GM18867 (cell line): ENCODE measurements at regions not wholly inside any gene's neighbourhood (a gene's known extent, or its start where the extent isn't known, plus 50 kb on each side); places are given as distances from the start of the nearest gene placed in this dataset.

Experiments used
- ATAC-seq: cut with Tn5 transposase; IDR thresholded peaks from one replicate; pipeline ENCODE4 v1.9.1; 2021; ENCODE audit warnings: mild to moderate bottlenecking, moderate library complexity; ENCODE audit not compliant: unreplicated experiment

- ATAC-seq = no peak
Measured at GRCh38 chr7:118671149-118671548, 446.6 kb downstream of the ANKRD7 start.

DNA sequence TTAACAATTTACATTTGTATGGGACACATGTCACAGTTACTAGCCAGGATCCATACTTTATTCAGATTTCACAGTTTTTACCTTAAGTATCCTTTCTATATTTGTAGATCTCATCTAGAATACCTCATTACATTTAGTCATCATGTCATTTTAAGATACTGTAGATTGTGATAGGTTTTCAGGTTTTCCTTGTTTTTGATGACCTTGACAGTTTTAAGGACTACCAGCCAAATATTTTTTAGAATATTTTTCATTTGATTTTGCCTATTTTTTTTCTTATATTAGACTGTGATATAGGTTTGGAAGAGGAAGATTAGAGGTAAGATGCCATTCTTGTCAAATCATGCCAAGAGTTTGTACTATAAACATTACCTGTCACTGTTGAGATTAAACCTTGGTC lies 460.3 kb downstream of the ANKRD7 start:
- no peak for ATAC-seq

- ATAC-seq = no peak
Measured at GRCh38 chr7:118689403-118689802, 464.9 kb downstream of the ANKRD7 start.

GRCh38 chr7:118696879-118697278 lies 472.4 kb downstream of the ANKRD7 start:
- ATAC-seq = peak; percentile 71

DNA sequence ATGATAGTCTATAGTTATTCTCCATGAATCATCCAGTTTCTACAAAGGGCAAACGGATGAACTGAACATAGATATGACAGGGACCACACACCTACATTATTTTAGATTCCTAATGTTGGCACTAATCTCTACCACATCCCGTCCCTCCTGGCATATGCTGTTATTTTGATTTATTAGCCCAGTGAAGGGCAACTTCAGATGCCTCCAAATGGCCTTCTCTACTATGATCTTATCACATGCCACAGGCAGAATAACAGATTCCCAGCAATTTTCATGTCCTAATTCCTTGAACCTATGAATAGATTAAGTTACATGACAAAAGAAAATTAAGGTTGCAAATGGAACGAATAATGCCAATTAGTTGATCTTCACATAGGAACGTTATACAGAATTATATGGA lies 474.7 kb downstream of the ANKRD7 start:
- no peak for ATAC-seq

DNA sequence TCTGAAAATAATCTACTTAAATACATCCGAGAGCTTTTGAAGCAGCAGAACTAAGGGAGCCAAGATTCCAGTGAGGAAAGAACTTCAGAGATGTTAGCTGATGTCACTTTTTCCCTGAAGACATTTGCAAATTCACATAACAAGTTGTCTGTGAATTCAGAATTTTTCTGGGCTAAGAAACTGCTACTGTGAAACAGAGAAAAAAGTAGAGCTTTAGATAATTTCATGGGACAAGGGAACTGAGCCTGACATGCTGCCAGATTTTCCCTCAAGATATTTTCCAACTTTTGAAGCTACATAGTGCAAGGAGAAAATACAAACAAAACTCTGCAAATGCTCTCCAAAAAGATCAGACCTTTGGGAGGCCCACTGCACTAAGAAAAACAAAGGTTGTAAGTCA lies 484.2 kb downstream of the ANKRD7 start:
- ATAC-seq = no peak

DNA sequence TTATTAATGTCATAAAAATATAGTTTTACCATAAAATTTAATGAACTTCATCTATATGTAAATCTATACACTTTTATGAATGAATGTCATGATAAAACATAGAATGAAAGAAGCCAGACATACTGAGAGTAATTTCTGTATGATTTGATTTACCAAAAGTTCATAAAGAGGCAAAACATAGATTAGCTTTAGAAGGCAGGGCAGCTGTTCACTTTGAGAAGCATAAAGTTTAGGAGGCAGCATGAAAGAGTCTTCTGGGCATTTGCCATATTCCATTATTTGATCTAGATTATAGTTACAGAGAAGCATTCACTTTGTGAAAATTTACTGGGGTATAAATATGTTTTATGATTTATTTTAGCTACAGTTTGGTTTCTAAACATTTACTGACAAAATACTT lies 487.2 kb downstream of the ANKRD7 start:
- ATAC-seq = no peak

- ATAC-seq = no peak
Measured at GRCh38 chr7:118713039-118713438, 488.5 kb downstream of the ANKRD7 start.

DNA sequence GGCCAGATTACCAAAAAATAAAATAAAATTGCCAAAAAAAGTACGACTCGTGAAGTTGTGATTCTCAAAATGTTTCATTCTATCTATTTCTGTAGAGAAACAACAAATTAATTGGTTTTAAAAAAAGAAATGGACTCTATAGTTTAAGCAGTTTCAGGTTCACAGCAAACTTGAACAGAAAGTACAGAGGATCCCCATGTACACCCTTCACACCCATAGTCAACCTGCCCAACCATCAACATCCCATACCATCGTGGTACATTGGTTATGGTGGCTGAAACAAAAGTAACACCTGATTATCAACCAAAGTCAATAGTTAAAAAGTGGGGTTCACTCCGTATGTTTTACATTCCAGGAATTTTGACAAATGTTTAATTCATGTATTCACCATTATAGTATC lies 496.1 kb downstream of the ANKRD7 start:
- no peak for ATAC-seq

DNA sequence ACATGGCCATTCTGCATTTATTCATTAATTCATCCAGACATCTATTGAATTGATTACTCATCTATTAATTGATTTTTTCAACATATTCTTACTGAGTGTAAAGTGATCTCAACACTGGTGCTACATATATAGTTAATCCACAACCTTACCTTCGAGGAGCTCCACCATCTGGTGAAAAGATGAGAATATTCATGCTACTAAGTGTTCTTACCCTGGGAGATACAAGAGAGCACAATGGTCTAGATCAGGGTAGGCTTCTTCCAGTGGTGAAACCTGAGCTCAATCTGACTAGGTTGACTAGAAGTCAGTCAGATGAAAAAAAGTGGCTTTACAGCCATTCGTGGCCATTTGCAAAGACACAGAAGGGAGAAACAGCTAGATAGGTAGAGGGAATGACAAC lies 507.4 kb downstream of the ANKRD7 start:
- ATAC-seq = no peak

DNA sequence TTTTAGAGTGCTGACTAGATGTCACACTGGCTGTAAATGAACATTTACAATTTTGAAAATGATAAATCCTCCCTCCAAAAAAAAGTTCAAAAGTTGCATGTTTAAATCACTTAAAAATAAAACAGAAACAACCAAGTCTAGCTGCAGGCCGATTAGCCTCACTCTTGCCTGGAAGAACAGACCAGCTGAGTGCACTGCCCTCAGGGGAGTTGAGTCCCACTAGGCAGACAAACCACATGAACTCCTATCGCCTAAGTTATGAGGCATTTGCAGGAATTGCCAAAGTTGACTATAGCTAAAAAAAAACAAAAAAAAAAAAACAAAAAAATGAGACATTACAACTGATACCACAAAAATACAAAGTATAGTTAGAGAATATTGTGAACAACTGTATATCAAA lies 510.0 kb downstream of the ANKRD7 start:
- no peak for ATAC-seq

- ATAC-seq = no peak
Measured at GRCh38 chr7:118735441-118735840, 510.9 kb downstream of the ANKRD7 start.

DNA sequence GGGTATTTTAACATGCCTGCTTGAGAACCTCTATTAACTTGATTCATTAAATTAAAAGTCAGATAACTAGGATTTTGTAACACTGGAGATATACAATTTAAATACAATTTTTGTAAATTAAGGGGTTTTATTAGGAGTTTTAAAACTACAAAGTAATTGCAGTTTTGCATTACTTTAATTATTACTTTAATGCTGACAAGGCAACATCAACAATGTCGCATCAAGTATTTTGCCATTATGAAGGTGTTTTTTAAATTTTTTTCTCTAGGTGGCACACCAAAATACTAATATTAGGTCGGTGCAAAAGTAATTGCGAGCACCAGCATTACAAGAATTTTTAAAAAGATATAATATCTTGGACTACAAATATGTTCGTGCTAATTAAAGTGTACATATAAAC lies 513.4 kb downstream of the ANKRD7 start:
- ATAC-seq = no peak

GRCh38 chr7:118745927-118746326 lies 521.4 kb downstream of the ANKRD7 start:
- ATAC-seq = no peak

DNA sequence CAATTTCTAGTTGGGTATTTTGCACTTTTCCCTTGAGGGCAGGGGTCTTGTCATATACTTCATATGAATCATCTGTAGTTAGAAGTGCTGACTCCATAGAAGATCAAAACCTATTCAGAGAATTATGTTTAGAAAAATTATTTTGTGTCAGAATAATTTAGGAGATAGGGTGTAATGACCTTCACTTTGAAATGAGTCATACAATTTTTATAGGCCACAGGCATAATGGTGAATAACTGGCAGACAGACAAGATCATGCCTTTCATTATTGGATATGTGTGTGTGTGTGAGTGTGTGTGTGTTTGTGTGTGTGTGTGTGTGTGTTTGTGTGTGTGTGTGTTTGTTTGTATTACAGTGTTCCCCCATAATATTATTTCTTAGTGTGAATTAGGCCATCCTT lies 523.0 kb downstream of the ANKRD7 start:
- no peak for ATAC-seq

DNA sequence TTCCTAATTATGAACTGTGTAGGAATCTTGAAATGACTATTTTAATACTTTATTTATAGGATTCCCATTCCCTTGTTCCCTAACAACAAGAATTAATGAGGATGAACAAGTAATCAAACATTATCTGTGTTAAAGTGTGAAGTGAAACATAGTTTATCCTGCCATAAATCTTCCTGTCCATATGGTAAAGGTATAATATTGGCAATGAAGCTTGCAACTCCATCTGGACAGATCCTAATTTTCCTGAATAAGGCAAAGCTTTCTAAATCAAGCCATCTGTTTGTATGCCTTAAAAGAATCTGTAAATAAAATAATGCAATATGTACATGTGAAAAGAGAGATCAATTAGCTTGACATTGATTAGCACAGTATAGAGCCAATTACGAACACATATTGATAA lies 529.0 kb downstream of the ANKRD7 start:
- ATAC-seq = no peak

DNA sequence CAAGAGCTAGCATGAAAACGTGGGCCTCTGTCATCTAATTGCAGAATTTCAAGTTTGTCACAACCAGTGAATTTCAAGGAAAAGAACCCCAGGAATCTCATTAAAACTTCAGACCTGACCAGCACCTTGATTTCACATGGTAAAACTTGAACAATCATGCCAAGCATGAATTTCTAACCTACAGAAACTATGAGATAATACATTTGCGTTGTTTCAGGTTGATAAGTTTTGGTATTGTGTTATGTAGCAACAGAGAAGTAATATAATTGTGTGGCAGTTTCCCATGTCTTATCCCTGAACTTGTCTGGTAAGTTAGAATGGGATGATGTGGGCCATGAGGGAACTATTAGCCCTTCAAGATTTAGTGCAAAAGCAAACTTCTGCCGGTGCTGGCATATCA lies 530.1 kb downstream of the ANKRD7 start:
- ATAC-seq = no peak

- no peak for ATAC-seq
Measured at GRCh38 chr7:118755067-118755625, 530.6 kb downstream of the ANKRD7 start.

GRCh38 chr7:118757066-118757465 lies 532.6 kb downstream of the ANKRD7 start:
- no peak for ATAC-seq

DNA sequence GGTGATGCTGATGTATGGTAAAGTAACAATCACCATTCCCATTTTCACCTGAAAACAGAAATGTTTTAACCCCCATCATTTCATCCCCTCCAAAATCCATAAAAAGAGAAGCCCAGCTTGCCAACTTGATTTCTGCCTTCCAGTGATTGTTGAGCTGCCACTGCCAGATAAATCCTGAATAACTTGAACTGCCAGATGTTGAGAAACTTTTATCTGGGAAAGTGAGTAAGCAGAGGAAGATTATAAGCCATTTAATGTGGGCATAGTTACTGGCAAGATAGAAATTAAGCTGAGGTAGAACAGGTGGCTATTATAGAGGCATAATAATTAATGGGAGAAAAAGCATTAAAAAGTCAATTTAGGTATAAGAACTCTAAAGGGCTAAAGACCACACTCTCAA lies 534.1 kb downstream of the ANKRD7 start:
- ATAC-seq = no peak

DNA sequence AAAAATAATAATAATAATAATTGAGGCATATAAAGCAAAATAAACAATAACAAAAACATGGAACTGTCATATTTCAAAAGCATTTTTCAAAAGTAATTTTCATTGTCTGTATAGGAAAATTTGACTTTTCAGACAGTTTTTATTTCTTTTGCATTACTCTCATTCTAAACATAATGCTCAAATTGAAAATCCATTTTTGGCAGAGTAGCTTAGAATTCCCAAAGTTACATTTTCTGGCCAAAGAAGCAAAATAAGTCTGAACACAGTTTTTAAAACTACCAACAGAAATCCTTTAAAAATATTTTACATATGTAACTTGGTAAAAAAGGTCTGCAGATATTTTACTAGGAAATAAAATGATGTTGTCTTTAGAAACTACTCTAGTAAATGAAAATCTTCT lies 535.4 kb downstream of the ANKRD7 start:
- ATAC-seq = no peak

GRCh38 chr7:118762451-118762850 lies 537.9 kb downstream of the ANKRD7 start:
- ATAC-seq = no peak

GRCh38 chr7:118764221-118764620 lies 539.7 kb downstream of the ANKRD7 start:
- ATAC-seq = no peak

GRCh38 chr7:118771672-118772071 lies 547.2 kb downstream of the ANKRD7 start:
- ATAC-seq = no peak
